Breast epithelium (tissue), 3 donors: ENCODE measurements at regions not wholly inside any gene's neighbourhood (a gene's known extent, or its start where the extent isn't known, plus 50 kb on each side); places are given as distances from the start of the nearest gene placed in this dataset.
"Not testable (repeated sequence)": the region's sequence is repeated elsewhere in the genome, so short reads cannot be mapped to it uniquely, and the experiment has no call there.

Experiments used
- CTCF ChIP-seq, 3 donors: fragments of 450-650 bp; IDR thresholded peaks; one replicate each; pipeline ENCODE4 v1.5.1; 2016 to 2017; ENCODE audit warnings: antibody characterized with exemption in 3 of 3, mild to moderate bottlenecking in 3 of 3, moderate library complexity in 3 of 3
- POLR2A ChIP-seq: fragments of 450-650 bp; IDR thresholded peaks from one replicate; pipeline ENCODE4 v1.6.1; 2016; ENCODE audit warnings: antibody characterized with exemption, mild to moderate bottlenecking, moderate library complexity

DNA sequence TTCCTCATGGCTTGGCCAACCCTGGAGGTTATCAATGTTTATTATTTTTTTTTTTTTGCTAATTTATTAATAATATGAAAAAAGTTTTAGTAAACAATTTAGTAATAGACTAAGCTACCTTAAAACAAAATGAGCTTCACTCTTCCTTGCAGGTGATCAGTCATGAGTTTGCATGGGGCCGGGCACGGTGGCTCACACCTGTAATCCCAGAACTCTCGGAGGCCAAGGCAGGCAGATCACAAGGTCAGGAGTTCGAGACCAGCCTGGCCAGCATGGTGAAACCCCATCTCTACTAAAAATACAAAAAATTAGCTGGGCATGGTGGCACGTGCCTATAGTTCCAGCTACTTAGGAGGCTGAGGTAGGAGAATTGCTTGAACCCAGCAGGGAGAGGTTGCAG is 103.4 kb upstream of the LARP1 start:
- TF ChIP-seq POLR2A; CTCF (IDR thresholded peaks at IDR 0.05): not testable (repeated sequence)
